NOMO-1 (cell line): ENCODE measurements at regions not wholly inside any gene's neighbourhood (a gene's known extent, or its start where the extent isn't known, plus 50 kb on each side); places are given as distances from the start of the nearest gene placed in this dataset.
"Not testable (repeated sequence)": the region's sequence is repeated elsewhere in the genome, so short reads cannot be mapped to it uniquely, and the experiment has no call there.

Source experiments
- DNase-seq, 2 experiments: peaks; one replicate each; lab custom pipeline; 2025; ENCODE audit not compliant: unreplicated experiment in 2 of 2; lab: John Stamatoyannopoulos, UW

- DNase-seq: no peak
Observed at GRCh38 chr12:83665634-83666218, 979.0 kb downstream of the TMTC2 start.

- DNase-seq: no peak
Observed at GRCh38 chr12:83664650-83665049, 977.9 kb downstream of the TMTC2 start.

GRCh38 chr12:83660727-83661358 lies 974.1 kb downstream of the TMTC2 start:
- no peak for DNase-seq

GRCh38 chr12:83659321-83659720 lies 972.6 kb downstream of the TMTC2 start:
- DNase-seq: no peak

GRCh38 chr12:83656004-83656403 lies 969.3 kb downstream of the TMTC2 start:
- DNase-seq: no peak

GRCh38 chr12:83642205-83642604 lies 955.5 kb downstream of the TMTC2 start:
- no peak for DNase-seq

- DNase-seq: no peak
Observed at GRCh38 chr12:83641789-83642188, 955.1 kb downstream of the TMTC2 start.

- no peak for DNase-seq
Observed at GRCh38 chr12:83634726-83635267, 948.1 kb downstream of the TMTC2 start.

GRCh38 chr12:83630526-83630925 lies 943.8 kb downstream of the TMTC2 start:
- DNase-seq: no peak

- no peak for DNase-seq
Observed at GRCh38 chr12:83629931-83630330, 943.2 kb downstream of the TMTC2 start.

- DNase-seq: no peak
Observed at GRCh38 chr12:83622205-83622604, 935.5 kb downstream of the TMTC2 start.

- no peak for DNase-seq
Observed at GRCh38 chr12:83619973-83620372, 933.3 kb downstream of the TMTC2 start.

GRCh38 chr12:83615152-83615551 lies 928.4 kb downstream of the TMTC2 start:
- DNase-seq: no peak

GRCh38 chr12:83613586-83614110 lies 926.9 kb downstream of the TMTC2 start:
- DNase-seq: no peak

- no peak for DNase-seq
Observed at GRCh38 chr12:83603106-83603505, 916.4 kb downstream of the TMTC2 start.

GRCh38 chr12:83575326-83575725 lies 888.6 kb downstream of the TMTC2 start:
- DNase-seq: no peak

- no peak for DNase-seq
Observed at GRCh38 chr12:83574142-83574541, 887.4 kb downstream of the TMTC2 start.

- no peak for DNase-seq
Observed at GRCh38 chr12:83573671-83574070, 887.0 kb downstream of the TMTC2 start.

- no peak for DNase-seq
Observed at GRCh38 chr12:83559650-83560049, 872.9 kb downstream of the TMTC2 start.

GRCh38 chr12:83556040-83556439 lies 869.3 kb downstream of the TMTC2 start:
- DNase-seq: not testable (repeated sequence)

- no peak for DNase-seq
Observed at GRCh38 chr12:83541446-83541845, 854.7 kb downstream of the TMTC2 start.

- no peak for DNase-seq
Observed at GRCh38 chr12:83538361-83538965, 851.8 kb downstream of the TMTC2 start.
